SU-DHL-6 (cell line): ENCODE measurements at regions not wholly inside any gene's neighbourhood (a gene's known extent, or its start where the extent isn't known, plus 50 kb on each side); places are given as distances from the start of the nearest gene placed in this dataset.
"Not testable (repeated sequence)": the region's sequence is repeated elsewhere in the genome, so short reads cannot be mapped to it uniquely, and the experiment has no call there.

Experiments used
- H2AFZ ChIP-seq: fragments of 200-600 bp; sonication (generic); 2 replicates; pipeline ENCODE4 v1.6.1; 2014; ENCODE audit warnings: low read depth, mild to moderate bottlenecking, moderate library complexity, mixed read lengths, antibody characterized with exemption, low read length; ENCODE audit not compliant: severe bottlenecking
- H3F3A ChIP-seq: fragments of 200-600 bp; shearing (Covaris generic); 2 replicates; pipeline ENCODE4 v1.6.0; 2016; ENCODE audit warnings: antibody characterized with exemption, mild to moderate bottlenecking; ENCODE audit not compliant: insufficient read depth
- H3K27ac ChIP-seq: fragments of 200-600 bp; sonication (generic); 2 replicates; pipeline ENCODE4 v1.5.1; 2016; ENCODE audit warnings: low read depth, mild to moderate bottlenecking, low read length, moderate library complexity, mixed read lengths
- H3K27me3 ChIP-seq: fragments of 200-600 bp; sonication (generic), shearing (Covaris generic); 2 replicates; pipeline ENCODE4 v1.6.0; 2014; ENCODE audit warnings: mild to moderate bottlenecking, low read length
- H3K36me3 ChIP-seq: fragments of 200-600 bp; sonication (generic); 2 replicates; pipeline ENCODE4 v1.6.1; 2014; ENCODE audit warnings: mild to moderate bottlenecking, low read length, mixed read lengths
- H3K4me2 ChIP-seq: fragments of 300-600, 200-600 bp; shearing (Covaris generic), sonication (generic); 2 replicates; pipeline ENCODE4 v1.6.0; 2014; ENCODE audit warnings: low read length, low read depth, mild to moderate bottlenecking; ENCODE audit not compliant: poor library complexity, severe bottlenecking
- H3K4me3 ChIP-seq: fragments of 200-600 bp; sonication (generic); 2 replicates; pipeline ENCODE4 v1.5.1; 2014; ENCODE audit warnings: antibody characterized with exemption, low read length, mild to moderate bottlenecking, mixed read lengths; ENCODE audit not compliant: insufficient read depth, poor library complexity, severe bottlenecking
- H3K79me2 ChIP-seq: fragments of 200-600 bp; sonication (generic); 2 replicates; pipeline ENCODE4 v1.6.1; 2014; ENCODE audit warnings: mild to moderate bottlenecking, low read length, moderate library complexity; ENCODE audit not compliant: insufficient read depth
- H3K9ac ChIP-seq: fragments of 200-600 bp; sonication (generic); 2 replicates; pipeline ENCODE4 v1.7.0; 2014; ENCODE audit warnings: mild to moderate bottlenecking, low read length
- H3K9me2 ChIP-seq: fragments of 200-600 bp; sonication (generic); replicated peaks from 2 replicates; pipeline ENCODE4 v1.6.1; 2014; ENCODE audit warnings: low read length; ENCODE audit not compliant: insufficient read depth
- H3K9me3 ChIP-seq: fragments of 200-600 bp; sonication (generic); 2 replicates; pipeline ENCODE4 v1.6.1; 2014; ENCODE audit warnings: low read length, mixed read lengths; ENCODE audit not compliant: insufficient read depth
- H4K20me1 ChIP-seq: fragments of 200-600 bp; sonication (generic); 2 replicates; pipeline ENCODE4 v1.6.1; 2014; ENCODE audit warnings: low read depth, mild to moderate bottlenecking, antibody characterized with exemption, low read length, moderate library complexity, mixed read lengths
- CTCF ChIP-seq: fragments of 200-600 bp; sonication (generic); IDR thresholded peaks from one replicate; pipeline ENCODE4 v1.5.1; 2017; ENCODE audit warnings: antibody characterized with exemption, mild to moderate bottlenecking, low read length, moderate library complexity; ENCODE audit not compliant: insufficient read depth, poor library complexity, severe bottlenecking
- EZH2phosphoT487 ChIP-seq: fragments of 200-600 bp; sonication (generic), shearing (Covaris generic); conservative IDR thresholded peaks from 2 replicates; pipeline ENCODE4 v1.6.1; 2018; ENCODE audit warnings: mild to moderate bottlenecking, antibody characterized with exemption, low read length, moderate library complexity, mixed read lengths

GRCh38 chr2:237000481-237000880, 85.2 kb upstream of the COPS8 start:
- Histone ChIP-seq H3K9me2 (no peaks in the 10 kb centered on the region), H3K9me3 (no peaks in the 10 kb centered on the region), H3K4me3 (no peak overlapping the region), H4K20me1 (no peaks in the 10 kb centered on the region), H3K27me3 (no peaks in the 10 kb centered on the region), H2AFZ (no peak overlapping the region), H3K27ac (no peak overlapping the region), H3F3A (no peaks in the 10 kb centered on the region), H3K4me2 (no peak overlapping the region), H3K79me2 (no peaks in the 10 kb centered on the region), H3K9ac (no peak overlapping the region), H3K36me3 (no peaks in the 10 kb centered on the region)
- TF ChIP-seq EZH2phosphoT487: no peak
- no peak for TF ChIP-seq CTCF

GRCh38 chr2:237005341-237005740, 80.3 kb upstream of the COPS8 start:
- not testable (repeated sequence) for H2AFZ ChIP-seq, H3K9me2 ChIP-seq, H3K4me3 ChIP-seq, H3K4me2 ChIP-seq, H3F3A ChIP-seq, H4K20me1 ChIP-seq, H3K27me3 ChIP-seq, H3K9me3 ChIP-seq, H3K9ac ChIP-seq, H3K36me3 ChIP-seq, H3K79me2 ChIP-seq, H3K27ac ChIP-seq

- H3K9ac ChIP-seq: no peak overlapping the region
- H3K27ac ChIP-seq: no peak overlapping the region
- H3K4me2 ChIP-seq: no peak overlapping the region
- TF ChIP-seq EZH2phosphoT487 (no peak), CTCF (no peak)
- no peaks in the 10 kb centered on the region for H3K27me3 ChIP-seq
- H2AFZ ChIP-seq: no peak overlapping the region
- no peaks in the 10 kb centered on the region for H3K9me2 ChIP-seq
- H3K79me2 ChIP-seq: no peaks in the 10 kb centered on the region
- H3F3A ChIP-seq: no peaks in the 10 kb centered on the region
- H3K36me3 ChIP-seq: no peaks in the 10 kb centered on the region
- H3K9me3 ChIP-seq: no peaks in the 10 kb centered on the region
- H3K4me3 ChIP-seq: no peak overlapping the region
- H4K20me1 ChIP-seq: no peaks in the 10 kb centered on the region
These were observed 74.4 kb upstream of the COPS8 start for GRCh38 chr2:237011206-237011795.

- no peak overlapping the region for H3K4me3 ChIP-seq
- H3K9ac ChIP-seq: no peak overlapping the region
- no peaks in the 10 kb centered on the region for H4K20me1 ChIP-seq
- no peak overlapping the region for H2AFZ ChIP-seq
- H3K79me2 ChIP-seq: no peaks in the 10 kb centered on the region
- no peak for TF ChIP-seq CTCF
- TF ChIP-seq EZH2phosphoT487: no peak
- no peaks in the 10 kb centered on the region for H3K9me2 ChIP-seq
- H3K9me3 ChIP-seq: no peaks in the 10 kb centered on the region
- H3K27me3 ChIP-seq: no peaks in the 10 kb centered on the region
- no peak overlapping the region for H3K4me2 ChIP-seq
- H3F3A ChIP-seq: no peaks in the 10 kb centered on the region
- H3K36me3 ChIP-seq: no peaks in the 10 kb centered on the region
- H3K27ac ChIP-seq: no peak overlapping the region
These were observed 73.7 kb upstream of the COPS8 start for GRCh38 chr2:237012004-237012403.
